GM23338 (cell line): ENCODE measurements at regions not wholly inside any gene's neighbourhood (a gene's known extent, or its start where the extent isn't known, plus 50 kb on each side); places are given as distances from the start of the nearest gene placed in this dataset.

ENCODE experiments used
- ATAC-seq: fragments of 200-7000 bp; cut with Tn5 transposase; 3 replicates; pipeline ENCODE4 v1.9.1; 2020
- DNase-seq: peaks from one replicate; pipeline ENCODE4 v3.0.0-alpha.2; 2015; ENCODE audit warnings: low spot score
- H2AFZ ChIP-seq: fragments of 200-600 bp; sonication (generic); 2 replicates; pipeline ENCODE4 v1.8.0; 2016; ENCODE audit warnings: antibody characterized with exemption, mild to moderate bottlenecking, moderate library complexity
- H3F3A ChIP-seq: fragments of 200-600 bp; sonication (generic); replicated peaks from 2 replicates; pipeline ENCODE4 v1.8.0; 2017; ENCODE audit warnings: antibody characterized with exemption, mixed run types, low read depth
- H3K27ac ChIP-seq: fragments of 200-600 bp; sonication (generic); 2 replicates; pipeline ENCODE4 v1.6.1; 2016; ENCODE audit warnings: low read depth
- H3K27me3 ChIP-seq: fragments of 200-600 bp; sonication (generic); 2 replicates; pipeline ENCODE4 v1.8.0; 2016; ENCODE audit warnings: mild to moderate bottlenecking, mixed run types, moderate library complexity; ENCODE audit not compliant: insufficient read depth
- H3K36me3 ChIP-seq: fragments of 200-600 bp; sonication (generic); 2 replicates; pipeline ENCODE4 v1.8.0; 2016; ENCODE audit warnings: mild to moderate bottlenecking; ENCODE audit not compliant: insufficient read depth
- H3K4me1 ChIP-seq: fragments of 200-600 bp; sonication (generic); 2 replicates; pipeline ENCODE4 v1.8.0; 2016; ENCODE audit warnings: mild to moderate bottlenecking, moderate library complexity; ENCODE audit not compliant: insufficient read depth
- H3K4me2 ChIP-seq: fragments of 200-600 bp; sonication (generic); 2 replicates; pipeline ENCODE4 v1.7.1; 2017; ENCODE audit warnings: mixed run types
- H3K4me3 ChIP-seq: fragments of 200-600 bp; sonication (generic); 2 replicates; pipeline ENCODE4 v1.6.1; 2016; ENCODE audit warnings: mixed run types
- H3K79me2 ChIP-seq: fragments of 200-600 bp; sonication (generic); replicated peaks from 2 replicates; pipeline ENCODE4 v1.8.0; 2017; ENCODE audit warnings: mild to moderate bottlenecking; ENCODE audit not compliant: insufficient read depth
- H3K9me2 ChIP-seq: fragments of 200-600 bp; sonication (generic); 2 replicates; pipeline ENCODE4 v1.8.0; 2017; ENCODE audit not compliant: insufficient read depth
- H4K20me1 ChIP-seq: fragments of 200-600 bp; sonication (generic); replicated peaks from 2 replicates; pipeline ENCODE4 v1.8.0; 2017; ENCODE audit warnings: mild to moderate bottlenecking; ENCODE audit not compliant: insufficient read depth
- H3K27ac Mint-ChIP-seq: 2 replicates; pipeline ENCODE4 v1.8.0; 2020; ENCODE audit warnings: inconsistent platforms, mild to moderate bottlenecking, moderate library complexity, mixed read lengths
- H3K27me3 Mint-ChIP-seq: 3 replicates; pipeline ENCODE4 v1.8.0; 2022; ENCODE audit warnings: low read depth, mild to moderate bottlenecking, moderate library complexity, mixed read lengths, inconsistent platforms; ENCODE audit not compliant: insufficient read depth, poor library complexity
- H3K36me3 Mint-ChIP-seq: 3 replicates; pipeline ENCODE4 v1.8.0; 2021; ENCODE audit warnings: low read depth, mild to moderate bottlenecking, inconsistent platforms, moderate library complexity, mixed read lengths
- H3K4me1 Mint-ChIP-seq: 3 replicates; pipeline ENCODE4 v1.8.0; 2020; ENCODE audit warnings: mild to moderate bottlenecking, inconsistent platforms, mixed read lengths
- H3K4me3 Mint-ChIP-seq: 3 replicates; pipeline ENCODE4 v1.8.0; 2021; ENCODE audit warnings: moderate library complexity, mild to moderate bottlenecking, inconsistent platforms, mixed read lengths
- H3K9me3 Mint-ChIP-seq: 3 replicates; pipeline ENCODE4 v1.8.0; 2020; ENCODE audit warnings: moderate library complexity, mild to moderate bottlenecking, inconsistent platforms, mixed read lengths
- CREB1 ChIP-seq: fragments of 250-450 bp; sonication (Bioruptor Pico); IDR thresholded peaks from 2 replicates; pipeline ENCODE4 v1.5.0; 2020; ENCODE audit warnings: low read depth, mild to moderate bottlenecking, moderate library complexity
- EZH2 ChIP-seq: fragments of 200-600 bp; sonication (generic); IDR thresholded peaks from one replicate; pipeline ENCODE4 v1.8.0; 2017; ENCODE audit warnings: antibody characterized with exemption, mild to moderate bottlenecking, low read depth; ENCODE audit not compliant: unreplicated experiment
- EZH2phosphoT487 ChIP-seq: fragments of 200-600 bp; sonication (generic); IDR thresholded peaks from one replicate; pipeline ENCODE4 v1.8.1; 2018; ENCODE audit warnings: antibody characterized with exemption; ENCODE audit not compliant: unreplicated experiment
- JUNB ChIP-seq: IDR thresholded peaks from one replicate; pipeline ENCODE4 v1.6.1; 2016; ENCODE audit warnings: antibody characterized with exemption; ENCODE audit not compliant: unreplicated experiment
- NANOG ChIP-seq: IDR thresholded peaks from 2 replicates; pipeline ENCODE4 v1.6.1; 2016; ENCODE audit warnings: antibody characterized with exemption, borderline replicate concordance
- STAT1 ChIP-seq: IDR thresholded peaks from one replicate; pipeline ENCODE4 v1.6.1; 2016; ENCODE audit warnings: antibody characterized with exemption; ENCODE audit not compliant: unreplicated experiment
- ZNF114 ChIP-seq: fragments of 250-450 bp; sonication (Bioruptor Pico); IDR thresholded peaks from 2 replicates; pipeline ENCODE4 v1.5.0; 2020; ENCODE audit warnings: mild to moderate bottlenecking, moderate library complexity
- ZNF331 ChIP-seq: fragments of 250-450 bp; sonication (Bioruptor Pico); IDR thresholded peaks from 2 replicates; pipeline ENCODE4 v1.5.0; 2020; ENCODE audit warnings: low read depth, mild to moderate bottlenecking, moderate library complexity
- TF ChIP-seq, protein P1 (sequence below), 2 experiments: fragments of 200-600 bp in 1 of 2; sonication (generic) in 1 of 2; conservative IDR thresholded peaks; 2 replicates each; pipeline versions ENCODE4 v1.5.1 to v1.6.1; 2016 to 2017; ENCODE audit warnings: antibody characterized with exemption in 2 of 2, low read depth in 2 of 2, mild to moderate bottlenecking in 2 of 2, moderate library complexity in 1 of 2
- TF ChIP-seq, protein P2 (sequence below): IDR thresholded peaks from 2 replicates; pipeline ENCODE4 v1.6.1; 2016; ENCODE audit warnings: antibody characterized with exemption
- TF ChIP-seq, protein P3 (sequence below): IDR thresholded peaks from one replicate; pipeline ENCODE4 v1.6.1; 2018; ENCODE audit warnings: antibody characterized with exemption; ENCODE audit not compliant: unreplicated experiment
- TF ChIP-seq, protein P4 (sequence below): fragments of 250-450 bp; sonication (Bioruptor Pico); IDR thresholded peaks from 2 replicates; pipeline ENCODE4 v1.5.0; 2020; ENCODE audit warnings: mild to moderate bottlenecking, moderate library complexity

DNA sequence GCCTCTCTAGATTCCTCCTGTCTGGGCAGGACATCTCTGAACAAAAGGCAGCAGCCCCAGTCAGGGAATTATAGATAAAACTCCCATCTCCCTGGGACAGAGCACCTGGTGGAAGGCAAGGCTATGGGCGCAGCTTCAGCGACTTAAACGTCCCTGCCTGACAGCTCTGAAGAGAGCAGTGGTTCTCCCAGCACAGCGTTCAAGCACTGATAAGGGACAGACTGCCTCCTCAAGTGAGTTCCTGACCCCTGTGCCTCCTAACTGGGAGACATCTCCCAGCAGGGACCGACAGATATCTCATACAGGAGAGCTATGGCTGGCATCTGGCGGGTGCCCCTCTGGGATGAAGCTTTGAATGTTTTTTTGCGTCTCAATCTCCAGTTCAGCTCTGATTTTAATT, 262.2 kb downstream of the PARM1 start:
- Mint-ChIP-seq H3K4me1 (peaks cover 2% of the 10 kb centered on the region; the same call in 2 of the 3 replicates), H3K9me3 (no peaks in the 10 kb centered on the region; the same call in 1 of the 3 replicates), H3K27ac (no peak overlapping the region), H3K36me3 (no peaks in the 10 kb centered on the region; the same call in 2 of the 3 replicates), H3K27me3 (no peaks in the 10 kb centered on the region), H3K4me3 (no peak overlapping the region)
- Histone ChIP-seq H2AFZ (no peak overlapping the region), H3K4me2 (no peak overlapping the region), H3K4me1 (no peaks in the 10 kb centered on the region), H3K4me3 (no peak overlapping the region), H4K20me1 (no peaks in the 10 kb centered on the region), H3K27me3 (no peaks in the 10 kb centered on the region), H3K9me2 (peaks cover 9% of the 10 kb centered on the region; the same call in 1 of the 2 replicates), H3F3A (no peaks in the 10 kb centered on the region), H3K27ac (no peak overlapping the region), H3K79me2 (no peaks in the 10 kb centered on the region), H3K36me3 (no peaks in the 10 kb centered on the region)
- TF ChIP-seq, protein P1, sequence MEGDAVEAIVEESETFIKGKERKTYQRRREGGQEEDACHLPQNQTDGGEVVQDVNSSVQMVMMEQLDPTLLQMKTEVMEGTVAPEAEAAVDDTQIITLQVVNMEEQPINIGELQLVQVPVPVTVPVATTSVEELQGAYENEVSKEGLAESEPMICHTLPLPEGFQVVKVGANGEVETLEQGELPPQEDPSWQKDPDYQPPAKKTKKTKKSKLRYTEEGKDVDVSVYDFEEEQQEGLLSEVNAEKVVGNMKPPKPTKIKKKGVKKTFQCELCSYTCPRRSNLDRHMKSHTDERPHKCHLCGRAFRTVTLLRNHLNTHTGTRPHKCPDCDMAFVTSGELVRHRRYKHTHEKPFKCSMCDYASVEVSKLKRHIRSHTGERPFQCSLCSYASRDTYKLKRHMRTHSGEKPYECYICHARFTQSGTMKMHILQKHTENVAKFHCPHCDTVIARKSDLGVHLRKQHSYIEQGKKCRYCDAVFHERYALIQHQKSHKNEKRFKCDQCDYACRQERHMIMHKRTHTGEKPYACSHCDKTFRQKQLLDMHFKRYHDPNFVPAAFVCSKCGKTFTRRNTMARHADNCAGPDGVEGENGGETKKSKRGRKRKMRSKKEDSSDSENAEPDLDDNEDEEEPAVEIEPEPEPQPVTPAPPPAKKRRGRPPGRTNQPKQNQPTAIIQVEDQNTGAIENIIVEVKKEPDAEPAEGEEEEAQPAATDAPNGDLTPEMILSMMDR (conservative IDR thresholded peaks at IDR 0.05; ENCODE audit: low read depth in 2 of 2): no peak
- TF ChIP-seq ZNF331 (CRISPR knock-in tag): no peak
- no peak for TF ChIP-seq NANOG
- TF ChIP-seq EZH2: no peak
- TF ChIP-seq, protein P2, sequence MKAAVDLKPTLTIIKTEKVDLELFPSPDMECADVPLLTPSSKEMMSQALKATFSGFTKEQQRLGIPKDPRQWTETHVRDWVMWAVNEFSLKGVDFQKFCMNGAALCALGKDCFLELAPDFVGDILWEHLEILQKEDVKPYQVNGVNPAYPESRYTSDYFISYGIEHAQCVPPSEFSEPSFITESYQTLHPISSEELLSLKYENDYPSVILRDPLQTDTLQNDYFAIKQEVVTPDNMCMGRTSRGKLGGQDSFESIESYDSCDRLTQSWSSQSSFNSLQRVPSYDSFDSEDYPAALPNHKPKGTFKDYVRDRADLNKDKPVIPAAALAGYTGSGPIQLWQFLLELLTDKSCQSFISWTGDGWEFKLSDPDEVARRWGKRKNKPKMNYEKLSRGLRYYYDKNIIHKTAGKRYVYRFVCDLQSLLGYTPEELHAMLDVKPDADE: no peak
- no peak for TF ChIP-seq CREB1 (CRISPR knock-in tag)
- TF ChIP-seq JUNB: no peak
- no peak for TF ChIP-seq STAT1
- no peak for TF ChIP-seq ZNF114 (CRISPR knock-in tag)
- TF ChIP-seq, protein P3, sequence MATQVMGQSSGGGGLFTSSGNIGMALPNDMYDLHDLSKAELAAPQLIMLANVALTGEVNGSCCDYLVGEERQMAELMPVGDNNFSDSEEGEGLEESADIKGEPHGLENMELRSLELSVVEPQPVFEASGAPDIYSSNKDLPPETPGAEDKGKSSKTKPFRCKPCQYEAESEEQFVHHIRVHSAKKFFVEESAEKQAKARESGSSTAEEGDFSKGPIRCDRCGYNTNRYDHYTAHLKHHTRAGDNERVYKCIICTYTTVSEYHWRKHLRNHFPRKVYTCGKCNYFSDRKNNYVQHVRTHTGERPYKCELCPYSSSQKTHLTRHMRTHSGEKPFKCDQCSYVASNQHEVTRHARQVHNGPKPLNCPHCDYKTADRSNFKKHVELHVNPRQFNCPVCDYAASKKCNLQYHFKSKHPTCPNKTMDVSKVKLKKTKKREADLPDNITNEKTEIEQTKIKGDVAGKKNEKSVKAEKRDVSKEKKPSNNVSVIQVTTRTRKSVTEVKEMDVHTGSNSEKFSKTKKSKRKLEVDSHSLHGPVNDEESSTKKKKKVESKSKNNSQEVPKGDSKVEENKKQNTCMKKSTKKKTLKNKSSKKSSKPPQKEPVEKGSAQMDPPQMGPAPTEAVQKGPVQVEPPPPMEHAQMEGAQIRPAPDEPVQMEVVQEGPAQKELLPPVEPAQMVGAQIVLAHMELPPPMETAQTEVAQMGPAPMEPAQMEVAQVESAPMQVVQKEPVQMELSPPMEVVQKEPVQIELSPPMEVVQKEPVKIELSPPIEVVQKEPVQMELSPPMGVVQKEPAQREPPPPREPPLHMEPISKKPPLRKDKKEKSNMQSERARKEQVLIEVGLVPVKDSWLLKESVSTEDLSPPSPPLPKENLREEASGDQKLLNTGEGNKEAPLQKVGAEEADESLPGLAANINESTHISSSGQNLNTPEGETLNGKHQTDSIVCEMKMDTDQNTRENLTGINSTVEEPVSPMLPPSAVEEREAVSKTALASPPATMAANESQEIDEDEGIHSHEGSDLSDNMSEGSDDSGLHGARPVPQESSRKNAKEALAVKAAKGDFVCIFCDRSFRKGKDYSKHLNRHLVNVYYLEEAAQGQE: no peak
- TF ChIP-seq, protein P4, sequence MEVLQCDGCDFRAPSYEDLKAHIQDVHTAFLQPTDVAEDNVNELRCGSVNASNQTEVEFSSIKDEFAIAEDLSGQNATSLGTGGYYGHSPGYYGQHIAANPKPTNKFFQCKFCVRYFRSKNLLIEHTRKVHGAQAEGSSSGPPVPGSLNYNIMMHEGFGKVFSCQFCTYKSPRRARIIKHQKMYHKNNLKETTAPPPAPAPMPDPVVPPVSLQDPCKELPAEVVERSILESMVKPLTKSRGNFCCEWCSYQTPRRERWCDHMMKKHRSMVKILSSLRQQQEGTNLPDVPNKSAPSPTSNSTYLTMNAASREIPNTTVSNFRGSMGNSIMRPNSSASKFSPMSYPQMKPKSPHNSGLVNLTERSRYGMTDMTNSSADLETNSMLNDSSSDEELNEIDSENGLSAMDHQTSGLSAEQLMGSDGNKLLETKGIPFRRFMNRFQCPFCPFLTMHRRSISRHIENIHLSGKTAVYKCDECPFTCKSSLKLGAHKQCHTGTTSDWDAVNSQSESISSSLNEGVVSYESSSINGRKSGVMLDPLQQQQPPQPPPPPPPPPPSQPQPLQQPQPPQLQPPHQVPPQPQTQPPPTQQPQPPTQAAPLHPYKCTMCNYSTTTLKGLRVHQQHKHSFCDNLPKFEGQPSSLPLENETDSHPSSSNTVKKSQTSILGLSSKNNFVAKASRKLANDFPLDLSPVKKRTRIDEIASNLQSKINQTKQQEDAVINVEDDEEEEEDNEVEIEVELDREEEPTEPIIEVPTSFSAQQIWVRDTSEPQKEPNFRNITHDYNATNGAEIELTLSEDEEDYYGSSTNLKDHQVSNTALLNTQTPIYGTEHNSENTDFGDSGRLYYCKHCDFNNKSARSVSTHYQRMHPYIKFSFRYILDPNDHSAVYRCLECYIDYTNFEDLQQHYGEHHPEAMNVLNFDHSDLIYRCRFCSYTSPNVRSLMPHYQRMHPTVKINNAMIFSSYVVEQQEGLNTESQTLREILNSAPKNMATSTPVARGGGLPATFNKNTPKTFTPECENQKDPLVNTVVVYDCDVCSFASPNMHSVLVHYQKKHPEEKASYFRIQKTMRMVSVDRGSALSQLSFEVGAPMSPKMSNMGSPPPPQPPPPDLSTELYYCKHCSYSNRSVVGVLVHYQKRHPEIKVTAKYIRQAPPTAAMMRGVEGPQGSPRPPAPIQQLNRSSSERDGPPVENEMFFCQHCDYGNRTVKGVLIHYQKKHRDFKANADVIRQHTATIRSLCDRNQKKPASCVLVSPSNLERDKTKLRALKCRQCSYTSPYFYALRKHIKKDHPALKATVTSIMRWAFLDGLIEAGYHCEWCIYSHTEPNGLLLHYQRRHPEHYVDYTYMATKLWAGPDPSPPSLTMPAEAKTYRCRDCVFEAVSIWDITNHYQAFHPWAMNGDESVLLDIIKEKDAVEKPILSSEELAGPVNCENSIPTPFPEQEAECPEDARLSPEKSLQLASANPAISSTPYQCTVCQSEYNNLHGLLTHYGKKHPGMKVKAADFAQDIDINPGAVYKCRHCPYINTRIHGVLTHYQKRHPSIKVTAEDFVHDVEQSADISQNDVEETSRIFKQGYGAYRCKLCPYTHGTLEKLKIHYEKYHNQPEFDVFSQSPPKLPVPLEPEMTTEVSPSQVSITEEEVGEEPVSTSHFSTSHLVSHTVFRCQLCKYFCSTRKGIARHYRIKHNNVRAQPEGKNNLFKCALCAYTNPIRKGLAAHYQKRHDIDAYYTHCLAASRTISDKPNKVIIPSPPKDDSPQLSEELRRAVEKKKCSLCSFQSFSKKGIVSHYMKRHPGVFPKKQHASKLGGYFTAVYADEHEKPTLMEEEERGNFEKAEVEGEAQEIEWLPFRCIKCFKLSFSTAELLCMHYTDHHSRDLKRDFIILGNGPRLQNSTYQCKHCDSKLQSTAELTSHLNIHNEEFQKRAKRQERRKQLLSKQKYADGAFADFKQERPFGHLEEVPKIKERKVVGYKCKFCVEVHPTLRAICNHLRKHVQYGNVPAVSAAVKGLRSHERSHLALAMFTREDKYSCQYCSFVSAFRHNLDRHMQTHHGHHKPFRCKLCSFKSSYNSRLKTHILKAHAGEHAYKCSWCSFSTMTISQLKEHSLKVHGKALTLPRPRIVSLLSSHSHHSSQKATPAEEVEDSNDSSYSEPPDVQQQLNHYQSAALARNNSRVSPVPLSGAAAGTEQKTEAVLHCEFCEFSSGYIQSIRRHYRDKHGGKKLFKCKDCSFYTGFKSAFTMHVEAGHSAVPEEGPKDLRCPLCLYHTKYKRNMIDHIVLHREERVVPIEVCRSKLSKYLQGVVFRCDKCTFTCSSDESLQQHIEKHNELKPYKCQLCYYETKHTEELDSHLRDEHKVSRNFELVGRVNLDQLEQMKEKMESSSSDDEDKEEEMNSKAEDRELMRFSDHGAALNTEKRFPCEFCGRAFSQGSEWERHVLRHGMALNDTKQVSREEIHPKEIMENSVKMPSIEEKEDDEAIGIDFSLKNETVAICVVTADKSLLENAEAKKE (CRISPR knock-in tag): no peak
- no peak for TF ChIP-seq EZH2phosphoT487
- no peak for DNase-seq
- ATAC-seq: no peak
